K562 (cell line): ENCODE measurements at regions not wholly inside any gene's neighbourhood (a gene's known extent, or its start where the extent isn't known, plus 50 kb on each side); places are given as distances from the start of the nearest gene placed in this dataset.

ENCODE experiments used
- ATF3 ChIP-seq, 2 experiments: fragments of 450-650 bp in 1 of 2; sonication (generic) in 1 of 2; formaldehyde crosslinking in 1 of 2; IDR thresholded peaks in 1 of 2; conservative IDR thresholded peaks in 1 of 2; 2 replicates each; pipeline versions ENCODE4 v1.6.1 to v1.8.1; 2016 to 2023; ENCODE audit warnings: mild to moderate bottlenecking in 2 of 2, moderate library complexity in 2 of 2, inconsistent platforms in 1 of 2, missing genetic modification reagents in 1 of 2
- CBFA2T2 ChIP-seq: fragments of 450-650 bp; conservative IDR thresholded peaks from 2 replicates; pipeline ENCODE4 v1.6.1; 2017; ENCODE audit warnings: mild to moderate bottlenecking
- CEBPB ChIP-seq: fragments of 450-650 bp; IDR thresholded peaks from 2 replicates; pipeline ENCODE4 v1.6.1; 2016; ENCODE audit warnings: missing genetic modification characterization, missing compliant biosample characterization
- ELF1 ChIP-seq: fragments of 200-800 bp; sonication (Bioruptor generic); IDR thresholded peaks from 2 replicates; pipeline ENCODE4 v1.6.1; 2016; ENCODE audit warnings: missing genetic modification characterization, missing compliant biosample characterization
- EZH2 ChIP-seq: IDR thresholded peaks from 2 replicates; pipeline ENCODE4 v1.6.1; 2012; ENCODE audit warnings: low read depth, mild to moderate bottlenecking, inconsistent platforms, low read length, borderline replicate concordance
- GMEB1 ChIP-seq: fragments of 250-450 bp; sonication (Bioruptor Pico); IDR thresholded peaks from 2 replicates; pipeline ENCODE4 v1.4.0; 2020; ENCODE audit warnings: mild to moderate bottlenecking
- NFE2 ChIP-seq: IDR thresholded peaks from 2 replicates; pipeline ENCODE4 v1.6.1; 2014; ENCODE audit warnings: antibody characterized with exemption, low read depth
- NR2C1 ChIP-seq, 2 experiments: fragments of 450-650 bp; IDR thresholded peaks; 2 replicates each; pipeline ENCODE4 v1.6.1; 2017; ENCODE audit warnings: mild to moderate bottlenecking in 2 of 2, antibody characterized with exemption in 1 of 2, inconsistent platforms in 1 of 2, missing compliant biosample characterization in 1 of 2, missing genetic modification characterization in 1 of 2
- PRPF4 ChIP-seq: fragments of 200-400 bp; formaldehyde crosslinking; IDR thresholded peaks from one replicate; pipeline ENCODE4 v1.6.1; 2017; ENCODE audit warnings: low read length, low read depth, mild to moderate bottlenecking; ENCODE audit not compliant: insufficient read depth, poor library complexity, severe bottlenecking
- SAFB2 ChIP-seq: fragments of 200-400 bp; formaldehyde crosslinking; IDR thresholded peaks from 2 replicates; pipeline ENCODE4 v1.6.1; 2018; ENCODE audit warnings: borderline replicate concordance, low read length, low read depth, moderate library complexity; ENCODE audit not compliant: severe bottlenecking
- SMAD4 ChIP-seq: fragments of 250-450 bp; sonication (Bioruptor Pico); conservative IDR thresholded peaks from 2 replicates; pipeline ENCODE4 v1.8.0; 2021; ENCODE audit warnings: inconsistent platforms, mild to moderate bottlenecking, moderate library complexity
- ZKSCAN3 ChIP-seq: fragments of 250-450 bp; sonication (Bioruptor Pico); IDR thresholded peaks from 2 replicates; pipeline ENCODE4 v1.4.0; 2020
- ZNF146 ChIP-seq: IDR thresholded peaks from one replicate; pipeline ENCODE4 v1.6.1; 2018; ENCODE audit warnings: missing compliant biosample characterization; ENCODE audit not compliant: unreplicated experiment
- ZNF395 ChIP-seq: fragments of 200-800 bp; sonication (Bioruptor generic); IDR thresholded peaks from 2 replicates; pipeline ENCODE4 v1.6.1; 2017; ENCODE audit warnings: missing genetic modification characterization, missing compliant biosample characterization
- ZNF444 ChIP-seq: fragments of 250-450 bp; sonication (Bioruptor Pico); IDR thresholded peaks from 2 replicates; pipeline ENCODE4 v1.4.0; 2020; ENCODE audit warnings: mild to moderate bottlenecking, moderate library complexity
- ZNF551 ChIP-seq: fragments of 250-450 bp; sonication (Bioruptor Pico); IDR thresholded peaks from 2 replicates; pipeline ENCODE4 v1.5.0; 2021; ENCODE audit warnings: mild to moderate bottlenecking, moderate library complexity
- ZNF609 ChIP-seq: sonication (generic); formaldehyde crosslinking; IDR thresholded peaks from 2 replicates; pipeline ENCODE4 v1.8.1; 2023; ENCODE audit warnings: missing genetic modification reagents, mild to moderate bottlenecking, borderline replicate concordance
- ZNF695 ChIP-seq: fragments of 450-650 bp; formaldehyde crosslinking; IDR thresholded peaks from 2 replicates; pipeline ENCODE4 v1.4.0; 2020; ENCODE audit warnings: mild to moderate bottlenecking, moderate library complexity

DNA sequence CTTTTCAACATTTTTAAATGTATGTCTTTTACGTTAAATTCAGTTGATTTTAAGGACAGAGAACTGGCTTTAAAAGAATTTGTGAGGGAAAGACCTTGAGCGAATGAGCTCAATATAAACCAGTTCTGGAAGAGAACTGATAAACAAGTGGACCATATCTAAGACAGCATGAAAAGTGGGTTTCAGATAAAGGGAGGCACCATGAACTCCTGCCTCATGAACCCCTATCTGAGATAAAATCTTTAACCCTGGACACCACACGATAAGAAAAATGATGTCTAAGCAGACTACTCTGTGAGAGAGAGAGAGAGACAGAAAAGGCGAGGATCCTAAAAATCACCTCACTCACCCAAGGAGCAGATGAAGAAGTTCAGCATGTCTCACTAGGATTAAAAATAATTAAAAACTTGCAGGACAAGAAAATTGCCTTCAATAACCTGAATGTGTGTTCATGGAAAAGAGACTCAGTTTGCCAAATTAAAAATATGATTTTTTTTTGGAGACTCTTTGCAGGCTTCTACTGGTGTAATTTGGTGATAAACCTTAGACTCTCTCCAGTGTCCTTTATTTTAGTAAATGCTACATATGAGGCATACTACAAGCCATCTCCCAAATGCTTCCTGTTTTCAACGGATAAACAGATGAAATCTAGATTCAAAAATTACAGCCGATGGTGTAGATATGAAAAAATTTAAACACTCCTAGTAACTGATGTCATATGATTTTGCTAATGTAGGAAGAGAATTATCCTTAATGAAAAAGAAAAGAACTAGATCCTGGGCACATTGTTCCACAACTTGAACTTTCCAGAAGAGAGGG is 299.5 kb downstream of the ADGB start (continued):
- TF ChIP-seq GMEB1, result no peak
- no peak for TF ChIP-seq CEBPB
- no peak for TF ChIP-seq SAFB2
- no peak for TF ChIP-seq ZNF609 (CRISPR knock-in tag)
- no peak for TF ChIP-seq ZNF444
- TF ChIP-seq NFE2, result peak; percentile 57
- TF ChIP-seq ZNF551 (CRISPR knock-in tag), result no peak
- peak; percentile 94 for TF ChIP-seq SMAD4 (CRISPR knock-in tag)
- TF ChIP-seq EZH2, result no peak
- TF ChIP-seq NR2C1 (IDR thresholded peaks at IDR 0.05), result peak; percentile 79
- TF ChIP-seq NR2C1 (tag; IDR thresholded peaks at IDR 0.05), result peak; percentile 87
- TF ChIP-seq ZNF395 (CRISPR knock-in tag), result peak; percentile 81
- TF ChIP-seq ZNF146 (CRISPR knock-in tag), result no peak
- no peak for TF ChIP-seq ZKSCAN3 (CRISPR knock-in tag)
- no peak for TF ChIP-seq PRPF4
- TF ChIP-seq CBFA2T2, result peak; percentile 94
- no peak for TF ChIP-seq ATF3 (IDR thresholded peaks at IDR 0.05)
- no peak for TF ChIP-seq ATF3 (CRISPR knock-in tag; conservative IDR thresholded peaks at IDR 0.05)
- peak; percentile 41 for TF ChIP-seq ELF1
- TF ChIP-seq ZNF695 (CRISPR knock-in tag), result no peak
